Fibroblast of gingiva (primary cell): ENCODE measurements at regions not wholly inside any gene's neighbourhood (a gene's known extent, or its start where the extent isn't known, plus 50 kb on each side); places are given as distances from the start of the nearest gene placed in this dataset.

Experiments used
- DNase-seq: peaks from one replicate; pipeline ENCODE4 v3.0.0-alpha.2; 2011; ENCODE audit warnings: low read depth

DNA sequence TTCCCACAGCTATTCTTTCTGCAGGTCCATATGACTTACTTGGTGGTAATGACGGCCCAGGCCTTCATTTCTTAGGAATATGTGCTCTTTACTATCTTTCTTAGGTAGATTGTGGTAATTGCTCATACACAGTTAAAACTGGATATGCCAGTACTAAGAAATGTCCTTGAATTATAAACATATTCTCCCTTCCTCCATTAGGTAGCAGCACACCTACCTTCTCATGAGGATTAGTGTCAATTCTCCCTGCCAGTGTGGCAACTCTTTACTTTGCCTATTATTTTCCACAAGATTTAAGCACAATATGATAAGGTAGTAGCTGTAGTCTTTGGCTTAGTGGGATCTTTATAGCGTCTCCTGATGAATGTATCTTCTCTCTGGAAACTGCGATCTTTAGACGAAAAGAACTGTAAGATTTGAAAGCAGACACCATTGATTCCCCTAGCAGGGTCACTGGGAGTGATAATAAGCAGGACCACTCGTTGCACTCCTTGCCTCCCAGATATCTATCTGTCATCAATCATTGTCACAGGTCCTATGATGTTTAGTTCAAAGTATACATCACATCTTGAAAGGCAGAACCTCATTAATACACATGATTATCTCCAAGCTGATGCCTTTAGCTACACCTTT, 1240.7 kb downstream of the C4orf33 start:
- peak; percentile 24 for DNase-seq

DNA sequence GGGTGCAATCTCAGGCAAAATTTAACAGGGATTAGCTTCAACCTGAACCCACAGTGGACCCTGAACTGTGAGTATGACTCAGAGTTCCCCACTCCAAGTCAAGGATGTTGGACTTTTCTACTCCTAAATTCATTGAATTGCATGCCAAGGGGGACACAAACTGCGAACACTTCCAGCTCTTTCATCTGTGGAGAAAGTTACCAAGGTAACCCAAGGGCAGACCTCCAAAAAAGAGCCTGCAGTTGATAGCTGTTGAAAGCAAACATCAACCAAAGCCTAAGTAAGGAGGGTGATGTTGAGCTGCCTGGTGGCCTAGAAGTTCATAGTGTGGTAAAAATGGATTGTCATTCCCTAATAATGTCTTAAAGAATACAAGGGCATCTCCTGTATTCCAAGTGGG, 1242.9 kb downstream of the C4orf33 start:
- DNase-seq, result no peak

DNA sequence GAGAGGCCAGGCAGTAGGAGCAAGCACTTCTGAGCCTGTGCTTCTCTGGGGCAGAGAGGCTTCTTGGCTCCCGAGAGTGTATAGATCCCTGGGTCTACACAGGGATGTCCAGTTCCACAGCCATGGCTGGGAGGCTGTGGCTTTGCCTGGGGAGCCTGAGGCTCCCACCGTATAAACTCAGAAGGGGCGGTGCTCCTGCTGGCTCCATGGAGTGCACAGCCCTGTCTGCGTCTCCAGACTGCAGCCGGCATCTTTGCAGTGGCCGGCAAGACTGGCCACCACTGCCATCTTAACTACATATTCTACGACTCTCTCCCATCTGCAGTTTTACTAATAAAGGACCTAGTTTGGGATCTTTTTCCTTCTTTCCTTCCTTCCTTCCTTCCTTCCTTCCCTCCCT, 1253.8 kb downstream of the C4orf33 start:
- DNase-seq, result no peak

DNA sequence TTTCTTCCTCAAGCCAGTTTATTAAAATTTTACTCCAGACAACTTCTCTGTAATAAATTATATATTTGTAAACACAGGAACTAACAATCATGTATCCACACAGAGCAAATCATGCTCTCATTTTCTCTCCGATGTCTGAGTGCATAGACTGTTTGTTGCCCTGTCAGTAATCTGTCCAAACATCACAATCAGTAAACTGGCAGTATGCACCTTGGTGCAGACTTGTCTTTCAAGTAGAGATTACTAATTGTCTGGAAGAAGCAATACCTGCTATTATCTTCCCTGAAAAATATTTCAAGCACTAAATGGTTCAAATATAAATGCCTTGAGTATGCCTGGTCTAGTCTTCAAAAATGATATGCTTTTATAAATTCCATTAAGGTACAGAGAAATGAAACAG, 1260.9 kb downstream of the C4orf33 start:
- no peak for DNase-seq

DNA sequence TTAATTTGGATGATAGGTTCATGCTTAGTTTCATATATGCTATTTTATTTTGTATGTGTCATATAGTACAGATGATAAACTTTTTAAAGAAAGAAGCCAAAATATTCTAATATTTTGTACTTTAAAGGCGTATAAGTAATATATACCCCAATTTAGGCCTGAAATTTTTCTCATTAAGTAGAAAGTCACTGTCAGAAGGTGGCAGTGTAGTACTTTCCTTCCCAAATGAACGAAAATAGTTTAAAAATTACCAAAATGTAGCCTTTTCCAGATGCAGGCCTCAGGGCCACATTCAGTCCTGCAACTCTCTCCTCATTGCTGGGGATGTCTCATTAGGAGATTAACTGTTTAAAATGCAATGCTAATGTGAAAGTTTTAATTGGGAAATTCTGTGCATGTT, 1263.6 kb downstream of the C4orf33 start:
- DNase-seq, result peak; percentile 25

DNA sequence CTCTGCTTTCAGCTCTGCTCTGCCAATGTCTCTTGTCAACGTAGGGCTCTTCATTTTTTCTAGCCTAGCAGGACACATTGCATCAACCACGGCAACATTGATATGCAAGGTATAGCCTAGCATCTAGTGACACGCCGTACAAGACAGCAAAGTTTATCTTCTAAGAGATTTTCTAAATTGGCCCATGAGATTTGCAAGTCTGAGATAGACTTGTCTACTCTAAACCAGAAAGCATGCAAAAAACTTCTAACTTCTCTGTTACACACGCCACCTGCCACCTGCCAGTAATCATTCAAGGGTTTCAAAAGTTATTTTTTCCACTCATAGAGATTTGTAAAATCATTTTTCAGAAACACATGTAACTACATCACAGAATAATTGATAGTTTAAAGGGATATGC, 1265.7 kb downstream of the C4orf33 start:
- no peak for DNase-seq

DNA sequence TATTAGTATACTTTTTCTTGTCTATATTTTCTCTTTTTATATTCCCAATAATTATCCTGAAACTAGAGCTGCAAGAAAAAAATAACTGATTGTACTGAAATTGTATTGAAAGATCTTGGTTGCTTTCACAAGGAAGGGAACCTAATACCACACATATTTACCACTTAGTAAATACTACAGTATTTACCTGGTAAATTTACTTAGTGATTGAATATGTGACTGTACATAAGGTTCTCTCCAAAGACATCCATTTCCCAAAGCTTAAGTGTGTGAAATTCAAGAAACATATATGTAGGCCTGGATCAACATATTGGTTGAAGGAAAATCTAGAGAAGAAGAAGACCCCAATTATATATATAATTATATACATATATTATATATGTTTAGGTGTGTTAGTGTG, 1272.7 kb downstream of the C4orf33 start:
- no peak for DNase-seq

DNA sequence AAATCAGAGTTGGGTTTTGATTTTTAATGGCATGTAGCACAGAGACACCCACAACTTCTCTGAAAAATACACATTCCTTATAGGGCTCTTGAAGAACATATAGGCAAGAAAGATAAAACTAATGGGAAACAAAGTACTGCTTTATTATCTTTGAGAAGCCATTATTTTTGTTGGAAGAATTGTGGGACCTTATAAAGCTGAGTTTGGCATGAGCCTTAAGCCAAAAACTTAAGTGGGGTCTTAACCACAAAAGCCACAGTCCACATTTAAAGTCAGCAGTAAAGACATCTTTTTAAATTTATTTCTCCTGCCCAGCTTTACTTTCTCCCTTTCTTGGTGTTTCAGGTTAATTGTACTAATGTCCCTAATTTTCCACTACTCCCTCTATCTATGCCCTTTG, 1297.3 kb downstream of the C4orf33 start:
- no peak for DNase-seq

DNA sequence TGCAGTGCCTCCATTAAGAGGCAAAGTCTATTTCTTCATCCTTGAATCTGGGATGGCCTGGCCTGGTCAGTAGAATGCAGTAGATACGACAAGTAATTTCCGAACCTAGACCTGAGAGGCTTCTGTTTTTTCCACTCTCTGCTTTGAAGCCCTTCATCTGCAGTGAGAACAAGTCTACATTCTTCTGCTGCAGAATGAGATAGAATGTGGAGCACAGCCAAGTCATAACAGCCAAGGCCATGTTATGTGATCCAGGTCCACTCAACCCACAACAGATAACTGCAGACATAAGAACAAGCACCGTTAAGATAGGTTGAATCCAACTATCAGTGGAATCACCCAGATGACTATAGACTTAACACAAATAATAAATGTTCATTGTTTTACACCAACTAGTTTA, 1297.7 kb downstream of the C4orf33 start:
- peak; percentile 5 for DNase-seq

DNA sequence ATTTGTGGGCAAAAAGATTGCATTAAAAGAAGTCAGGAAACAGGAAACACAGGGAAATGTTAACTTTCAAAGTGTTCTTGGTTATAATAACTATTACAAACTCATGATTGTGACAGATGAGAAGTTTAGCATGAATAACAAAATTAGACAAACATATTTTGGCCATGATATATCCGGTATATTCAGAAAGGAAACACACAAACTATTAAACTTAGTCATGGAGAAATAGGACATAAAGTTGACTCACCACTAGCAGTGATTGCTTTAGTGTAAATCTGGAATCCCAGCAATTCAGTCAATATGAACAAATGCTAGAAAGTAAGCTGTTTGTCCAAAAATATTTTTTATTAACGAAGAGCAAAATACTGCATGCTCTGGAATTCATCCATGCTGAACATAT, 1299.9 kb downstream of the C4orf33 start:
- DNase-seq, result peak; percentile 92

DNA sequence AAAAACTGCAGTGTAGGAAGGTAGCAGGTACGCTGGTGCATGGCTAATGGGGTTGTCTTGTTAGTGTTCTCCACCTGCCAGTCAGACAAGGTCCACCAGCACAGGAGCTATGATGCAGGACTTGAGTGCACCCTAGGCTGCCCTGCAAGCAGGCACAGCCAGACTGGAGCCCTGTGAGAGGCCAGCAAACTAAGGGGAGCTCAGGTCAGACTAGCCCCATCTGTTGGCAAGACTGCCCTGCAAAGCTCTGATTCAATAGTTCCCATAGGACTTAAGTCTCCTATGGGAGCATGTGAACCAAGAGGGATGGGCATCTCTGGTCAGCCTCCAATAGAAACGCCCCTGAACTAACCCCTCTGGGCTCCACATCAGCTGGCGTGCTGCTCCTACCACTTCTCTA, 1307.3 kb downstream of the C4orf33 start:
- DNase-seq, result no peak

DNA sequence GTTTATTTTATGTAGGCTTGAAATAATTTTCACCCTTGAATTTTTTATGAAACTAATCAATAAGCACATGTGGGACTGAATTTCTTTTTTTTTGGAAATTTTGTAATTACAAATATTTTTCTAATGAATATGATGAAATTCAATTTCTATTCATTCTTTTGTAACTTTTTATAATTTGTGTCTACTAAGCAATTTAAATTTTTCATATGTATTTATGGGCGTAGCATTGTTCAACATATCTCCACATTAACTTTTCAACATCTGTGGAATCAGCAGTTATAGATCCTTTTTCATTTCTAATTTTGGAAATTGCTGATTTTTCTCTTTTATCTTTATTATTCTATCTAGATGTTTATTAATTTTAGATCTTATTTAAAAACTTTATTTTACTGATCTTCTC, 1320.3 kb downstream of the C4orf33 start:
- no peak for DNase-seq

DNA sequence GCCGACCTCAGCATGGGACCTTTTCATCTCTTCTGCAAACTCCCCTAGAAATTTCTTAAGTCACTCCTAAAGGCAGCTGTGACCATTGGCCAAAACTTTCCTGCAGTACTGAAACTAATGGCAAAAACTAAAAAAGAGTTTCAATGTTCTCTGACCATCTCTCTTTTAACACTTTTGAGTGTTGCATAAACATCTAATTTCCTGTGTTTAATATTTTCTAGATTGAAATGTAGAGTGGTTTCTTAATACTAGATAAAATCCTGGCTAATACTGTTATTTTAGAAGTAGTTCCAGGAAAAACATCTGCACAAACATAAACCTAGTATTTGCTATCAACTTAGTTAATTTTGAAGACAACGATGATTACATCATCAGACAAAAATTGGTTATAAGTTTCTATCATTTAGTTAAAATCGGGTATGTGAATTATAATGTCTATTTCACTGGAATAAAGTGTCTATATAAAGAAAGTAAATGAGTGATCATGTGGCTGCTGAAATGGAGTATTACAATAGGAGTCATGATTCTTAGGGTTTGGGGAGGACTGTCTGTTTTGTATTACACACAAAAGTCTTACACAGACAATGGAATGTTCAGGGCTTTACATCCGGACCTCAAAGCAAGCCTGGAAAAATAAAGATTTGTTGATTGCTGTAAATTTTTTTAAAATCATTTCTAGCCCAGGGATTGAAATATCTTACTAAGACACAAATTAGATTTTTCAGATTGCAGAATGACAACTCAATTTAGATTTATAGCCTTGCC, 1323.4 kb downstream of the C4orf33 start:
- DNase-seq, result peak; percentile 13

DNA sequence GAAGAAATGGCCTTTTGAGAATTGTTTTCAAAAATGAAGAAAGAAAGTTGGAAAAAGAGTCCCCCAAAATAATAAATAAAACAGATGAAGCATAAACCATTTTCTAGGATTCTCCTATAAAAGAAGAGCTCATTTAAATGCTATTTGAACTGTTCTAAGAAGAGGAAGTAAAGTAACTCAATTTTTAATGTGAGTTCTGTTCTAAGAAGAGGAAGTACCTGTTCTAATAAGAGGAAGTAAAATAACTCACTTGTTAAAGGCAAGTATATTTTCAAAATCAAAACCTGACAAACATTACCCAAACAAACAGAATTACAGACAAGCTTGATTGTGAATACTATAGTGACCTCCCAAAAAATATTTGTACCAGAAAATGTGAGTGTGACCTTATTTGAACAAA, 1326.3 kb downstream of the C4orf33 start:
- no peak for DNase-seq

DNA sequence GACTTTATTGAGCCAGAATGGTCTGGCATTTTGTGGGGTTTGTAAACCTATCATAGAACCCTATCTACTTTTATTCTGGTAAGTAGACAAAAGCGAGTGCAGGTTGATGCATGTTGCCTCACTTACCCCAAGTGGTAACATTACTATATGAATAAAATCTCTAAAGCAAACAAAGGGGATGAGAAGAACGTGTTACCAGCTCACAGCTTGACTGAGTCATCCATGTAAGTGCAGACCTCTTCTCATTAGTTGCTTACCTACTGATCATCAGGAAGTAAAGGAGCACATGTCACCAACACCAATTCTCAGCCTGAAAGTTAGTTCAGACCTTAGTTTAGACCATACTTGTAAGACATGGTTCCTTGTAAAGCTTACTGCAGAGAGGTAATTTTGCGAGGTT, 1328.3 kb downstream of the C4orf33 start:
- no peak for DNase-seq

DNA sequence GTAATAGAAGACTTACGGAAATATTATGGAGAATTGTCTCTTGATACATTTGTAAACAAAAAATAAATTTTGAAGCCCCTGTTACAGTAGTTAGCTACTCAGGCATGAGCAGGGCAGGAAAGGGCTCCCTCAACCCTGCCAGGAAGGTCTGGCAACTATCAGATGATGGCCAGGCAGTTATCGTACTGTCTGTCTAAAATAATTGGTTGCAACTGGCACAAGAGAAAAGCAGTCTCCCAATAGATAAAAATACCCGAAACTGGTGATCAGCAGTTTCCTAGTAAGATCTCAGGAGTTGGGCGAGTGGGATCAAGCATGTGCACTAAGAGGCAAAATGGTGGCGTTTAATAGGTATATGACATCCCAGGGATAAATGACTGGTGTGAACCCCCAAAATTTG, 1336.3 kb downstream of the C4orf33 start:
- DNase-seq, result no peak

DNA sequence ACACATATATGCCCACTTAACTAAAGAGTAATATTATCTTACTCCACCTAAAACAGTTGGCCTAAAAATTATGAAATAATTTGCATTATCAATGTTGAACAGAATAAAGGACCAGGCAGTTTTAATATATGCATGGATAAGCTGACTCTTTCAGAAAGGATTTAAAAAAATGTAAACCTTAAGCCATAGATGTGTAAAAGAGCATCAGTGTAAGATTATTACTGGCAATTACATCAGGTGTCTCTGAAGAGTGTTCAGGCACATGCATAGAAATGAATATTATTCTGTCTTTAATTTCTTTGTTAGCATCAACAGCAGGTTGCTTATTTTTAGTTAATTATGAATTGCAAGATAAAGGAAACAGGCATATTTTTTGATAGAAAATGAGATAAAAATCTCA, 1353.8 kb downstream of the C4orf33 start:
- DNase-seq, result no peak

DNA sequence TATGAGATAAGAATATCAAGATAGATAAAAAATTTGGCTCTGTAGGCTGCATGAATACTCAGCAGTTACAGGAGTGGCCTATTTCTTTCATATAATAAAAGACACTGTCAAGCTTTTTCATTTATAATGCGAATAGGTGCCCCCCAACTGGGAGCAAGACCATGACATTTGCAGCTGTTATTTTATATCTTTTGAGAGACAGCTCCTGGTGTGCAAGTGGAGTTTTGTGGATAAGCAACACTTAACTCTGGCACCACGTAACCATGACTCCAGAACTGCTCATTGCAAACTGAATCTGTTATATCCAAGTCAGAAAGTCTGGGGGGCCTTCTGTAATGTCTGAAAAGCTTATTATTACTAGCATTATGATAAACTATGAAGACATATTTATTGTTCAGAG, 1372.4 kb downstream of the C4orf33 start:
- no peak for DNase-seq

DNA sequence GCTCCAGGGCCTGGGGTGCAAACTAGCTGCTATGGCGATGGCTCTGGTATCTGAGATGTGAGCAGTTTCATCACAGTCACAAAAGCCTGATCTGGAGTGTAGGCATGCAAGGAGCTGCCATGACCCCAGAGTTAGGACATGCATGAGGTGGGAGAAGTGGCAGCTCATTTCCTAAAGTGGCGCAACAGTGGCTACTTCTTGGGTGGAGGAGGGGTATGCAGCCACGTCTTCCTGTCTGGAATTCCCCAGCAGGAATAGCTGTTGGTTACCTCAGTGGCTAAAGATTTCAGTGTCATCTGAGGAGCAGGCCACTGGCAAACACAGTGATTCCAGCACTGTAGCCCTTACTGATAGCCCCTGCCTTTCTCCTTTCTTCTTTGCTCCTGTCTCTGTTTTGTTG, 1382.5 kb downstream of the C4orf33 start:
- peak; percentile 73 for DNase-seq

DNA sequence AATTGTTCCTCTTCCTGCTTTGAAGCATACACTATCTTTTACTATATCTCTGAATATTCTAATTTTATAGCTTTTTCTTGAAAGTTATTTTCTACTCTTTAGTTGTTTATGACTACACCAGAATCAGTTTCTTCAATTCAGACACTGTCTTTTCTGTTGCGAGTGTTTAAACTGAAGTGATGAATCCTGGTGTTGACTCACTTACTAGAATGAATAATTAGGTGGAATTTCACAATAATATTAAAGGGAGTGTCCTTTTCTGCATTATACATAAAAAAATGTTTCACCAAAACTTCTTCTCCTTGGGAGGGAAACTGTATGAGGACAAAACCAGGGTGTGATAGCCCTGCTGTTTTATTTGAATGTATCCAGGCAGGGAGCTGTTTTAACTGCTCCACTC, 1383.1 kb downstream of the C4orf33 start:
- peak; percentile 1 for DNase-seq

DNA sequence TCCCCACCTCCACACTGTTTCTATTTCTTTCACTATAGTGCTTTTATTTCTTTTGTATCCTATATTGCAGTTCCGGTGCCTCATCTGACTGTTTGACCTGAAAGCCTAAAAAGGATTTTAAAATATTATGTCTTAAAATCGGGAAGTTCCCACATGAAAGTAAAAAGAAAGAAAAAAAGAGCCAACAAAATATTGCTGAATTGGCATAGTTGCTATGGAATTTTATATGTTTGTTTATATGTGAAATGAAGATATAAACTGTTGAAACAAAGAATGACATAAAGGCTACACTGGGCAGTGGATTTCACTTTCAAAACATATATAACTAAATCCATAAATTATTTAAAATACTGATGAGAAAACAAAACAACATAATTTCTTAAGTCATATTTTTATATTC, 1383.7 kb downstream of the C4orf33 start:
- no peak for DNase-seq

DNA sequence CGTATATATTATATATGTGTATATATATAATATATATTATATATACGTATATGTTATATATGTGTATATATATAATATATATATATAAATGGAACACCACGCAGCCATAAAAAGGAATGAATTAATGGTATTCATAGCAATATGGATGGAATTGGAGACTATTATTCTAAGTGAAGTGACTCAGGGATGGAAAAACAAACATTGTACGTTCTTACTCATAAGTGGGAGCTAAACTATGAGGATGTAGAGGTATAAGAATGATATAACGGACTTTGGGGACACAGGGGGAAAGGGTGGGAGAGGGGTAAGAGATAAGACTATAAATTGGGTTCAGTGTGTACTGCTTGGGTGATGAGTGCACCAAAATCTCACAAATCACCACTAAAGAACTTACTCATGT, 1388.9 kb downstream of the C4orf33 start:
- no peak for DNase-seq

DNA sequence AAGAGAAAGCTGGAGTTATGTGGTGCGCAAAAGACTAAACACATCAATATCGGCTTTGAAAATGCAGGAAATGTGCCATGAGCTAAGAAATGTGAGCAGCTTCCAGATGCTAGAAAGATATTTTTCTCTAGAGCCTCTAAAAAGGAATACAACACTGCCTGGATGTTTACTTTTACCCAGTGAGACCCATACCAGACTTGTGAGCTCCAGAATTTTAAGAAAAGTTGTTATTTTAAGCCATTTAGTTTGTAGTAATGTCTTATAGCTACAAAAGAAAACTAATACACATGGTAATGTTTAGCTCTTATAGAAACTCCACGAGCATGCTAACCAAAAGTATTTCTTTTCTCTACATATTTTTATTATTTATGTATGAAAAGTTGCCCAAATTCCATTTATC, 1389.4 kb downstream of the C4orf33 start:
- peak; percentile 33 for DNase-seq

DNA sequence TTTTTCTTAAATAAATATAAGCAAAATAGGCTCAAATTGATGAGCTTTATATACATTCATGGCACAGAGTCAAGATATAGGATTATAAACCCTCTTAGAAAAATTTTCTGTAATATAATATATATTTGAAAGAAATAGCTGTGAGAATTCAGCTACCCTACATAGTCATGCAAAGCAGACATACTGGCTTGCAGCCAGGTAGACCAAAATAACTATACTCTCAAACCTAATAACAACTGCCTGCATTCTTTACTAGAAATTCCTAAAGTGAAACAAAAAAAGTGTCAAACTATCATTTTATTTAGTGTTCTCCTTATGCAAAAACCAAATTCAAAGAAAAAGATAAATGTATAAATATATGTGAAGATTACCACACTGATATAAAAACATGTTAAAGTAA, 1390.2 kb downstream of the C4orf33 start:
- no peak for DNase-seq
